HG03469 (cell line): ENCODE measurements at regions not wholly inside any gene's neighbourhood (a gene's known extent, or its start where the extent isn't known, plus 50 kb on each side); places are given as distances from the start of the nearest gene placed in this dataset.

ENCODE experiments used
- ATAC-seq: cut with Tn5 transposase; IDR thresholded peaks from one replicate; pipeline ENCODE4 v1.9.1; 2021; ENCODE audit warnings: mild to moderate bottlenecking, moderate library complexity, moderate number of reproducible peaks; ENCODE audit not compliant: unreplicated experiment

DNA sequence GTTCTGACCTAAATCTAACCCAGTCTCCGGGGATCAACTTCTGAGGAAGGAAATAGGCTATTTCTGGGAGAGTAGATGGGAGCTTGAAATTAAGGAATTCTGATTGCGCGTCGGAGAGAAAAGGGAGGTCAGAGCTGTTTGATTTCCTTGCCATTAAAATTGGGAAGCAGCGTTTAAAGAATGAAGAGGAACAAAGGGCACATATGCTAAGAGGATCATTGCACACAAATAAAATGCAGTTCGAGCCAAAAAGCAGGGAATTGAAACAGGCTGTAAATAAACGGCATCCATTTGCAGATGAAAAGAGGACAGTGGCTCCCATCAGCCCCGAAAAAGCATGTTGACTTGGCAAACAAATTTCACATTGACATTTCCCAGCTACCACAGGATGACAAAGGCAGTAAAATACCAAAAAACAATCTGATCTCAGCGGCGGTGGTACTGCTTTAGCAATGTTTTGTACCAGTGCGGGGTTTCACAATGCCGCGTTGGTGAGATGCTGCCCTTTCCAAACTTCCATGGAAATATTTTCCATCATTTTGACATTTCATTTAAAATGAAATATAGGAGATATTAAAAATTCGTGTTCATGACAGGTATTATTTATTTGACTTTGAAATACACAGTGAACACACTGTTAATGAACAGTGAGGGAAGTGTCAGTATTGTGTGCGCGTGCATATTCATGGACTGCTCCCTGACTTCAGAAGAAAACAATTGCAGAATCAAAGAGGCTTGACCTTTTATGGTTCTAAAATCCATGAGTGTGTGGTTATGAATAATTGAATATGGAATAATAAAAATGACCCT, 108.8 kb downstream of the SQOR start:
- no peak for ATAC-seq

DNA sequence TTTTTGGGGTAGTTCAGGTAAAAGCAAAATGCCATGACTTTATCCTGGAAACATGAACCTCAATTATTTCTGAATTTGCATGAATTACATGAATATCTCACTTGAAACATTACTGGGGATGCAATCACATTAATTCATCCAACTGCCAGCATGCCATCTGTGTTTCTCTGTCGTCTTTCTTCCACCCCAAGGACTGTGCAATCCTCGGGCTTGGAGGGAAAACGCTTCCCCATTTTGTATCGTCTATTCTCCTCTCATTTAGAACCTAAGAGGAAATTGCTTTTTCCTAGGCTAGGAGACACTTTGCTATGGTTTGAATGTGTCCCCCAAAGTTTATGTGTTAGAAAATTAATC, 109.4 kb downstream of the SQOR start:
- no peak for ATAC-seq

DNA sequence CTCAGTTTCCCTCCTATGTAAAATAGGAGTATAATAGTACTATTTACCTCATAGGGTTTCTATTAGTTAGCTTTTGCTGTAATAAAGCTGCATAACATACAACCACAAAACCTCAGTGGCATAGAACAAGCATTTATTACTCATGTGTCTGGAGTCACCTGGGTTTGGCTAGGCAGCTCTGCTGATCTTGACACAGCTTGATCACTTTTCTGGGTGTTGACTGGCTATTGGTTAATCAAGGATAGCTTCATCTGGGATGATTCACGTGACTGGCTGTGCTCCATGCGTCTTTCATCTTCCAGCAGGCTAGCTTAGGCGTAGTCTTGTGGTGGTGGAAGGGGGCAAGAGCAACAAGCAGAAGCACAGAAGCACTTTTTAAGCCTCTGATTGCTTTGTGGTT, 112.6 kb downstream of the SQOR start:
- no peak for ATAC-seq

DNA sequence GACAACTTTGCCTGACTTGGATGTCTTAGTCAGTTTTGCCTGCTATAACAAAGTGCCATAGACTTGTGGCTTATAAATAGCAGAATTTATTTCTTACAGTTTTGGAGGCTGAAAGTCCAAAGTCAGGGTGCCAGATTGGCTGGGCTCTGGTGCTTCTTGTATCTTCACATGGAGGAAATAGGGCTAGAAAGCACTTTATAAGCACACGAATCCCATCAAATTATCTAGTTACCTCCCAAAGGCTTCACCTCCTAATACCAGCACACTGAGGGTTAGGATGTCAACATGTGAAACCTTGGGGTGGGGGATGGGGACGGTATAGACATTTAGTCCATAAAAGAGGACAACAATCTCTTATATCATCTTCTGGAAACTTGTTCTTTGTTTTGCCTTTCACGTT, 116.8 kb downstream of the SQOR start:
- ATAC-seq: no peak

DNA sequence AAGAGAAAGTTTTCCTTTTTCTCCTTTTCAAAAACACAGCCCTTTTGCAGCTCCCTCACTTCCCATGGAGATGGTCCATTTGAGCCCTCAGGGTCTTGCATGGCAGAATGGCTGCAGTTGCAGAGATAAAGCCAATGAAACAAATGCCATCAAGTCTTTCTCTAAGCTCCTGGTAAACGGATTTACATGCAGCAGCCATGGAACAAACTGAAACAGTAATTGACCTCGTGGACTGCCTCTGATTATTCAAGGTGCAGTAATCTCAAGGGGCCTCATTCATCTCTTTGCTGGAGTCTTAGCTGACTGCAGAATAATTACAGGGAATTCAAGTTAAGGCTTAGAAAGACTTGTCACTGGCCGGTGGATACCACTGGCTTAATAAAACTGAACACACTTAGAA, 125.1 kb downstream of the SQOR start:
- ATAC-seq: no peak

DNA sequence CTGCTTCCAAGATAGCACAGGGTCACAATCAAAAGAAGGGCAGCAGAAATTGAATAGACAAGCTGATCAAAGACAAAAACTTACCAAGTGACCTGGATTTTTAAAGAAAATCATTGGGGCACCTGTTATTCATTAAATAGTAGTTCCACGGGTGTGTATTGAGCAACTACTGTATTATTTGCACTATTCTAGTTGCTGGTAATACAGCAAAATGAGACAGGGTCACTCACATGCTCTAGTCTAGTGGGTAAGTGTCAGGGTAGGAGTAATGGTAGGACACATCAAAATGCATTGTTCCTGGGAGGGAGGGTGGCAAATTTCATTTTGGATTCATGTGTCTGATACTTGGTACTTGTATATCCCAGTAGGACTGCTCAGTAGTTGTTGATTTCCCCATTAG, 127.9 kb downstream of the SQOR start:
- ATAC-seq: no peak

DNA sequence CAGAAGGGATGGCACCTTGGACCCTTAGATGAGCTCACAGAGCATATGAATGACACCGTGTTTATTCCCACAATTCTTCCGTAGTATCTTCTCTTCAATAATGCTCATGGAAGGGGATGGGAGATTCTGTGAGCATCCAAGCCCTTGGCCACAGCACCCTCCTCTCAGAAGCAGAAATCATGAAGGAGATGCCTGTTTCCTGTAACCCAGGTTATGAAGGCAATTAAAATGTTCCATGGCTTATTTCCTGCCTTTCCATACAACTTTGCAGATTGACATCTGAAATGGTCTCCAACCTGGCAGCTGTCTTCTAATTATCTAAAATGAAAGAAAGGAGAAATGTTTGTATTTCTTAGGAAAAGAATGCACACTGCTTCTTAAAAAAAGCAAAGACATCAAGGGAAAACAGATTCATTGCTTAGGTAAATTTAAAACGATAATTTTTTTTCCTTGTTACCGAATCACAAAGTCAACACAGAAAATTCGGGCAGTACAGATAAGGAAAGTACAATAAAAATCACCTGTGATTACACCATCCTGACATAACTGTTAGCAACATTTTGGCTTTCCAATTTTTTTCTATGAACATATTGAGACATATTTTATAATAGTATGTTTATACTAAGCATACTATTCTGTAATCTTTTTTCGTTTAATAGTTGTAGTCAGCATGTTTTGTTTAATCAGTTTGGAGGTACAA, 128.5 kb downstream of the SQOR start:
- ATAC-seq: no peak

DNA sequence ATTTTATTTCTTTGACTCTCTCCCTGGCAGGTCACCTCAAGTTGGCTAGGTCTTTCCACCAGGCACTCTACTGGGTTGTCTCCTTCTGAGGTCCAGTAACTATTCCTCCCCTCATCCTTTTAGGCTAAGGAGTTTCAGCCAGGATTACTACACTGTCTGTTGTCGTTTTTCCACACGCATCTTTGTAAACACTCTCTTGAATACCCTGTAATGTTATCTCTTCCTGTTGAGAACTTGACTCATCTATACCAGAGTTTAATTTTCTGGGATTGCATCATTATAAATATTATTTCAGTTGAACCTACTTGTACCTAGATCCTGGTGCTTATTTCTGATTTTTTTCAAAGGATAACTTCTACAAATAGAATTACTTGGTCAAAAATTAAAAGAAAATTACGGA, 138.3 kb downstream of the SQOR start:
- no peak for ATAC-seq

DNA sequence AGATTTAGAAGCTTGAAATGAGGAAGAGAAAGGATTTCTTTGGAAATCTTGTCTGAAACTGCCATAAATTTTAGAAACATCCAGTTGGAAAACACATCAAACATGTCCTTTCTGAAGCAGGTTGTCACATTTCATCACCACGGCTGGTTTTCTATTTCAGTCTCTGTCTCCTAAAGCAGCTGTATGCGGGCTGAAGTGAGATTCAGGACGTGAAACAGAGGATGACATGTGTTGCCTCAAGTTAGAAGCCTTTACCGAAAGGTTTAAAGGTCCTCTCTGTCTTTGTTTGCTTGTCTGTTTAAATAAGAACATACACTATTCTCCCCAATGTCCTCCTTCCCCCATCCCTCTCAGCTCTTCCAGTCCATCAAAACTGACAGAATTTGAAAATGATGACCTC, 141.9 kb downstream of the SQOR start:
- no peak for ATAC-seq

DNA sequence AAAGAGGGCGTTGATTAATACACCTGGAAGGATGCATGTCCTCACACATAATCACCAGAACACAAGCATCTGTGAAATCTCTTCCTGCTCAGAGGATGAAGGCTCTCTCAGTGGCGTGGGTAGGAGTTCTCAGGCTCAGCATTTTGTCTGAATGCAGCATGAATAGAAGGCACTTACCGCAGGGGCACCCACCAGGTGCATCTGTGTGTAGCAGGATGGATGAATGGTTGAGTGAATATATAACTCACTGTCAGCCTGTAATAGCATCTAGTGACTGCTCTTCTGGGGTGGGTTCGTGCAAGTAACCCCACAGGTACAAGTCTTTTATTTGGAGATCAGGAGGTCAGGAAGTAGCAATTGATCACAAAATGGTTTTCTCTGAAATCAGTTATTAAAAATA, 143.0 kb downstream of the SQOR start:
- ATAC-seq: no peak

DNA sequence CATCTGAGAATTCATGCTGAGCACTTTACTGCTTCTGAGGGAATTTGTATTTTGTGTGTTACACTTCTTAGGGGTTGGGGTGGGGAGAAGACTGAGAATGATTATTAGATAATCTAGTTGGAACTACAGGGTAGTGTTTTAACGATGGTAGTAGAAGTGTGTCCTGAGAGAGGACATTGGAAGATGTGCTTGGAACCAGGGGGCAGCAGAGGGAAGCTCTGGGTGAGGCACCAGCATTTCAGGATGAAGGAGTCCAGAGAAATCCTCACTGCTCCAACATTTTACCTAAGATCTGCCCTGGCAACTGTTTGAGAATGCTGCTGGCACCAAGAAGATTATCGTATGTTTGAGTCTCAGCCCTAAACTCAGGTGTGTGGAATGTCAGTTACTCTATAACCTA, 145.5 kb downstream of the SQOR start:
- ATAC-seq: no peak

DNA sequence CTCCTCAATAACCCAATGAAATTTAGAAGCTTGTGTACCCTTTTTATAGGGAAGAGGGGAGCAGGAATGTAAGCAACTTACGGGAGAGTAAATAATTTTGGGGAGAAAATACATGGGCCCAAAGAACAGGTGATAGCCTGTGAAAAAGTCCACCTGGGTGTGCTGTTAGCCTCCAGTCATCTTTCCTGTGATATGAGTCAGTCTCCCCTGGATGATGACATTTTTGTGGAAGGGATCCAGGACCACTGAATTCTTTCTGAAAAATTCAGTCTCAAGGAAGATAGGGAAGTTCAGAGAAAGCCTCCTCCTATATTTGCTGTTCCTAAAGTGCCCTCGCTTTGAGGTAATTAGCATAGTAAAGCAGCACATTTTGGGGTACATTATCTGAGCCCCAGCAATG, 149.8 kb downstream of the SQOR start:
- no peak for ATAC-seq

DNA sequence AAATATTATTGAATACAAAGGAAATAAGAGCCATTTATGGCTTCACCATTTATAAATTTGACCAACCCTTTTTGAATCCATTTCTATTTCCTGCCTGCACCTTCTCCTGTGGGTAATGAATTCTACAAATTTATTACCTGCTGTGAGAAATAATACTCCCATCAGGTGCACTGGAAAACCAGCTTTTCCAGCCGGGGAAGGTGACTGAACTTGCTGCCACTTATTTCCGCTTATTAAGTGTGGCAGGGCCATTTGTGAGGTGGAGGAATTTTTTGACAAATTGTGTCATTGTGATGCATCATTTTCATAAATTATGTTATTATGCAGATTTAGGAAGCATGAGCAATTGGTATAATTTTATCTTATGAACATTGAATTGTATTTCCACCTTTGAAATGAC, 151.1 kb downstream of the SQOR start:
- no peak for ATAC-seq

DNA sequence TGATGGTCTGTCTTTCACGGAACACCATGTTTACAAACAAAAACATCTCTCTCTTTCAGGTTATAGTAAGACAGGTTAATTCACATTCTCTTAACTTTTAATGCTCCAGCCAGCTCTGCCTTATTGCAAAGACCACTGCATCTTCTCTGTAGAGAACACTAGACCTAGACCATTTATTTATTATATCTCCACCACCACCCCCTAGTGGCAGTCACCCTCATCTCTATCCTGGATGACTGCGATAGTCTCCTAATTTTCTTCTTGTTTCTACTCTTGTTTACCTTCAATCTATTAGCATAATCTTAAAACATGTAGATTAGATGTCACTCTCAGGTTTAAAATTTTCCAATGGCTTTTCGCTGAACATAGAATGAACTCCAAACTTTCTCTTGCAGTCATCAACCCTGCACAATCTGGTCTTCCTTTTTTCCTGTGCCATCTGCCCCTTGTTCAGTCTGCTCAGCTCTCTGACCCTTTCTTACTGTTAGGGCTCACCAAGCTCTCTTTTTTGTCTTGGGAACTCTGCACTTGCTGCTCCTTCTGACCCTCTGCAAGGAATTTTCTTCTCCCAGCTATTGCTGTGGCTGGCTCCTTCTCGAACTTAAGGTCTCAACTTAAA, 155.6 kb downstream of the SQOR start:
- no peak for ATAC-seq

DNA sequence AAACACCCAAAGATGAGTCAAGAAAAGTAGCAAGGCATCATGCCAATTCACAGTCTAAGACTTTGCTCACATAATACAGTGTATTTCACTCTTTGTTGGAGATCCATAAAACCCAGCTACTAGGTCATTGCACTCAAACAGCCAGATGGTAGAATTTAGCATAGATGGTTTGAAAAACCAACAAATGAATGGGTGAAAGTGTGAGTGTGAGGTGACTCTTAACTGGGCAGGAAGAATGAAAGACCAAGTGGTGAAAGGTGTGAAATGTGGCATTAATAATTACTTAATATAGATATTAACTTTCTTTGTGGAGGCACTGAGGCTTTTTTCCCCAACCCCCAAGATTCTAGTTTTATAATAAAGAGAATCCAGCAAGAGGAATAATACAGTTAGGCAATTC, 159.5 kb downstream of the SQOR start:
- no peak for ATAC-seq

DNA sequence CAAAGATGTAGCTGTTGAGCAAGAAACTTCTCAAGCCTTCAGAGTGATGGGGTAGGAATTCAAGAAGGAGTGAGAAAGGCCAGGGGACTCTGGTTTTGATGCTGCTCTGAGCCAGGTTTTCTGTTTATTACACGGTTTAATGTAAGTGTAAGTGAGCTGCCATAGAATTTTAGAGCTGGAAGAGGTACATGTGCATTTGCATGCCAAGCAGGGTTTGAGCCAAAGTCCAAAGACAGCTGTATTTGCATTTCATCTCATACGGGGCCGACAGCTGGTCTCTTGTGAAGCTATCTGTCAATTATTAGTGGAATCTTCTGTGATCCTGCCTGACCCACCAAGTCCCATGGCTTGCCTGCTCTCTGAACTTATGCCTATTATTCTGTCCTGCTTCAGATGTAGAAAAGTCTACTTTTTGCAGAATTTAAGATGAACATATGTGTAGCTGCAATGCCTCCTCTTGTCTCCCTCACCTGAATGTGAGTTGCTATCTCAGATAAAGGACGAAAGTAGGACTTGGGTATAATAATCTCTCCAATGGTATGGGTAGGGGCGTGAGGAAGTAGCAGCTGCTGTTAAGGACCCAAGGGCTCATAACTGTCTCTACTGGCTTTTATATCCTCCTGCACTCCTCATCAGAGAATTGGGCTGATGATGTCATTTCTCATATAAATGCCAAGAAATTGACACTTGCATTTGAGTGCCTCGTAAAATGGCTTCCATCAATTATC, 160.0 kb downstream of the SQOR start:
- ATAC-seq: no peak

DNA sequence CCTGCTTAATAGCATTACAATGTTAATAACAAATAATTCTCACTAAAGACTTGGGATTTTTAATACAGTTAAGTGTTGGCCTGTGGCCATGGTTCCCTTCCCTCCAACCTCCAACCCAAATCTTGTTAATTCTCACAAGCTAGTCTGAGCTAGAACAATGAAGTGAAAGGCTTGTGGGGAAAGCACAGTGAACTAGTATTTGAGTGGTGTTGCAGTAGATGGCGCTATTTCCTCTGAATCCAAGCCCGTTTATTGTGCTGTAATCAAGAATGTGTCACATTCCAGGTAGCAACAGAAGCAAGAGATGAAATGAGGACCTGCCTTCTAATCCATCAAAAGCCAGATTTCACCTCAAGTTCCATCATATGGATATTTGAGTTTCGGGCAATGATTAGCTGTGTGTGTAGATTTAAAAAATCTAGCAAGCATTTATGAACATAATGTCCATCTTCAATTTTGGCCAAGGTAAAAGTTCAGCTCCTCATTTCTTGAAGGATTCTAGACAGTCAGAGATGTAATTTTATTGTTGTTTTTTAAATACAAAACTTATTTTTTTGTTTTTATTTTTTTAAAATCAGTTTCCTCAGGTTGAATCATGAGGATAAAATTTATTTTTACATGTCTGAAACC, 160.7 kb downstream of the SQOR start:
- ATAC-seq: peak; percentile 36

DNA sequence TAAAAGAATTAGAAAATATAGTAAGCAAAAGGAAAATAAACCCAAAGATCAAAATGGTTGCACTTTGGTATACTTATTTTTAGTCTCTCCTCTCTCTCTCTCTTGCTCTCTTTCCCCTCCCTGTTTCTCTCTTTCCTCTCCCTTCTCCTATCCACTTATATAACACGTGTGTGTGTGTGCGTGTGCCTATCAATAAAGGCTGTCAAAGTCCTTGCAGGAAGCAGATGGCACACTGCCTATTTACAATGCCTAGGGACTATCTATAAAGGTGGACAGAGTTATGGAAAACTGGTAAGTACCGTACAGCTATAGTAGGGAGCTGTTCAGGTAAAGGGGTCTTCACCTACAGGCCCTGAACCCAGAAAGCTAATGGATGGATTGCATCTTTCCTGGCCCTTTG, 161.6 kb downstream of the SQOR start:
- ATAC-seq: no peak

DNA sequence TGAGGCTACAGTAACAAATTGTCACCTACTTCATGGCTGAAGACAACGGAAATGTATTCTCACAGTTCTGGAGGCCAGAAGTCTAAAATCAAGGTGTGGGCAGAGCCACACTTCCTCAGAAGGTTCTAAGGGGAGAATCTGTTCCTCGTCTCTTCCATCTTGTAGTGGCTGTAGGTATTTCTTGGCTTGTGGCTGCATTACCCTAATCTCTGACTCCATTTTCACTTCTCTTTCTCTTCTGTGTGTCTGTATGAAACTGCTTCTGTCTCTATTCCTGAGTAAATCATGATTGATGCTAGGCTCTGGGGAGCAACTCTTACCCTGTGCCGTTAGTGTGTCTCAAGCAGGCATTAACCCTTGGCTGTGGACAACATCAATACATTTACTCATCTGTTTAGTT, 164.7 kb downstream of the SQOR start:
- peak; percentile 76 for ATAC-seq

DNA sequence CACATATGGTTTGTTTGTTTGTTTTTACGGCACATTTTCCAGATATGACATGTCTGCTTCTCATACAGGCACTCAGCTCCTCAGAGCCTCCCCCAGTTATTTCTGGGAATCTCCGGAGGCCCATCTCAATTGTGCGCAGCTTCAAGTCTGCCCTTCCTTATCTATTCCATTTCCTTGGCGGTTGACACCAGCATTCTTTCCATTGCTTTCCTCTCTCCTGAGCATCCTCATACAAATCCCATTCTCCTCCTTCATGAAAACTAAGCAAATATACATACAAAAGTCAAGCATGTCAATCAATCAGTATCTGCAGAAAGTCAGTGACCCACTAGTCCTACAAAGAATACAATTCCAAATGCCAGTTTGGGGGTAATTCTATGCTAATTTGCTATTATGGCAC, 166.7 kb downstream of the SQOR start:
- ATAC-seq: no peak

DNA sequence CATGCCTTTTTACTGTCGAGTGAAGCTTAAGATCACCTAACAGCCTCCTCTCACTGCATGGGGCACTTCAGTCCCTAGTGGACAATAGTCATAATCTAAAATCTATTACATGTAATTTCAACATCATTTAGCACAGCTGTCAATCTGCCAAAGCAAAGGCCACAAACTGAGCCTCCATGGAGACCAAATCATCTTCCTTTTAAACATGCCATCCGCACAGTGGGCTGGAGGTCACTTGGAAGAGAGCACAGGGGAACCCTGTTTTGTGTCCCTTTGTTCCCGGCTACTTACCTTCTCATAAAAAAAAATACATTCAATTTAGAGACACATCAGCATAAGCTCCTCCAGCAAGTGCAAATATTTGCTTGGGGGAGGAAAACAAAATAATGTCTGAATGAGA, 167.3 kb downstream of the SQOR start:
- ATAC-seq: no peak
